CD1c-positive myeloid dendritic cell (primary cell): ENCODE measurements at regions not wholly inside any gene's neighbourhood (a gene's known extent, or its start where the extent isn't known, plus 50 kb on each side); places are given as distances from the start of the nearest gene placed in this dataset.
A peak's percentile ranks its signal among the peaks of the same experiment; 100 is the strongest.

Experiments used
- DNase-seq: peaks from one replicate; pipeline ENCODE4 v3.0.0-alpha.2; 2016; ENCODE audit errors: extremely low spot score

GRCh38 chr3:66673293-66673692 is 172.5 kb upstream of the LRIG1 start:
- no peak for DNase-seq

DNA sequence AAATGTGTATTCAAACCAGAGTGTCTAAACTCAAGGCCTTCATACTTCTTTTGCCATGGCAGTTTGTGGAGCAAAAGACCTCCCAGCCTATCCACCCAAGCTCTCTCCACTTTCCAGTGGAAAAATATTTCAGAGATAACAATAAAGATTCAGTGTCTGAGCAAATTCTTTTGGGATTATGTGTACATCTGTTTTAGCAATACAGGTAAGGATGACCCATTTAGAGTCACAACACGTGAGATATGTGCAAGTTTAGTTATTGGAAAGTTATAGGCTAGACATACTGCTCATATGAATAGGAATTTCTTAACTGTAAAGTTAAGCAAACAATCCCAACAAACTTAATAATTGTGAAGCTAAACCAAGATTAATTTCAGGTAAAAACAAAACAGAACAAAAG is 174.5 kb upstream of the LRIG1 start:
- DNase-seq, result no peak

GRCh38 chr3:66692042-66692765 is 191.4 kb upstream of the LRIG1 start:
- no peak for DNase-seq

GRCh38 chr3:66692766-66693150 is 191.9 kb upstream of the LRIG1 start:
- no peak for DNase-seq

GRCh38 chr3:66693461-66694031 is 192.7 kb upstream of the LRIG1 start:
- DNase-seq, result no peak

GRCh38 chr3:66702126-66702525 is 201.3 kb upstream of the LRIG1 start:
- no peak for DNase-seq

DNA sequence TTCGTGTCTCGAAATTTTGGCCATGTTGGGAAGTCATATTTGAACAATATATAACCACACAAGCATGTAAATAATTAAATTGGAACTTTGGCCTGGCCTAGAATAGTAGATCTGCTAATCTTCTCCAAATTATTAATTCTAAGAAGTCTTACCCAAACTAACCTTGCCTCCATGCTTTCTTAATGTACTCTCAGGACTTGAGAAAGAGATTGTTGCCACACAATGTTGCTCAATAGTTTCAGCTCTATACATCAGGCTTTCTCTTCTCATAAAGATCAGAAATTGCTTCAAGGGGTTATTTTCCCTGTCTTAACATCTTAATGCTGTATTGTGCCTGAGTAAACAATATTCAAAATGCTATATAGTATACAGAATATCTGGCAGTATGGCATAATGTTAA is 202.7 kb upstream of the LRIG1 start:
- peak; percentile 6 for DNase-seq

GRCh38 chr3:66705076-66705475 is 204.3 kb upstream of the LRIG1 start:
- DNase-seq, result no peak

DNA sequence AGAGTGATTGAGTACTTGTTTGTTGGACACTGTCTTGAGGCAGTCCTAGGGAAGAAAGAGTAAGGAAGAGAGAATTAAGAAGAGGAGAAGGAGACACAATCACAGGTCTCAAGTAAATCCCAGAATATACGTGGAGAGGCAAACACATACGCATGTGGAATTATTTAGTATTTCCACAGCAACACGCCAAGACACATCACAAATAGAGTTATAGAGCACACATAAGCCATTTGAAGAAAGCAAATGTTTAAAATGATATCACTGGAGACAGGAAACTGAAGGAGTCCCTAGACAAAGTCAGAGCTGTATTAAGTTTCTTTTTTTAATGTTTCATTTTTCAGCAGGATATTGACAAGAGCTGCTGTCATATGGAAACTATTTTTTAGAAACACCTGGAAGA is 206.1 kb upstream of the LRIG1 start:
- no peak for DNase-seq

GRCh38 chr3:66709532-66709931 is 208.7 kb upstream of the LRIG1 start:
- DNase-seq, result no peak

DNA sequence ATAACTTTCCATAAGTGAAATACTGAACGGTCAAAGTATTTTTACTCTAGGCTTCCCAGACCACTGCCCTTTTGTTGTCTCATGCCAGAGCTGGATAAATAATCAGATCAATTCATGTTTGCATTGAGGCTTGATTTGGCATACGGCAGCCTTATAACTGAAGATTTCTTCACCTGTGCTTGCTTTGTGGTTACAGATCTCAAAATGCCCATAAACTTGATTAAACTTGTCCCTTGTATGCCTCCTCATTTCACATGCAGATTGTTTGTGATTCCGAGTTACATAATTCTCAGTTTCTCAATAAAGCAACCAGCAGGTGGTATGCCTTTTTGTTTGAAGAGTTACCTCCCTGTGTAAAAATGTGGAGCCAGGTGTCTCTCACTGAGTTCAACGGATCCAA is 211.4 kb upstream of the LRIG1 start:
- DNase-seq, result no peak

DNA sequence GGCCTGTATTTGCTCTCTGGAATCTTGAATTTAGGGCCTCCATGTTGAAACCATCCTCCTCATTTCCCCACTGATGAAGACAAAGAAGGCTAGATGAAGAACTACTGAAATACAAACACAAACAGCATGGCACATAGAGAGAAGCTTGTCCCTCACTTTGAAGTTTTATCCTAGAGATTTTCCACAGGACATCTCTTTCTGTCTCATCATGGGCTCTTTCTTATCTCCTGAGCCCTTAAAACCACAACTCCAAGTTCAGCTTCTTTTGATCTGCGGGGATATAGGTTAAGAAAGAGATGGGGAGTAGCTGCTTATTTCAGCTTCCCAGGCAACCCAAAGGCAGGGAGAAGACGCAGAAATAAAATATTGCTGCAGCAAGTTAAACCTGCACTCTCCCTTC is 213.1 kb upstream of the LRIG1 start:
- DNase-seq, result no peak

DNA sequence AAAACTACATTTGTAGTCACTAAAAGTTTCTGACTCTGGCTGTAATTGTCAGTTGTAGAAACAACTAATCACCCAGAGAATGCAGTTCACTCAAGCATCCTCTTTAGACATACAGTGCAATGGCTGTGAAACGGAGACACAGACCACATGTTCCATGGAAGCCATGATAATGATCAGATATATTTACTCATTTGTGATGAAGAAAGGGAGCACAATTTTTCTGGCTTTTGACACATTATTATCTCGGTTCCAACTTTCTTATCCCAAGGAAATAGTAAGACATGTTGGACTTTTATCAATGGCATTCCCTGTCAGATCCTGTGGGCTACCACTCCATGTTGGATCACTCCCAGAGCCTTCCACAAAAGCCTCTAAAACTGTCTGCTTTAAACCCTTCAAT is 215.0 kb upstream of the LRIG1 start:
- DNase-seq, result no peak

DNA sequence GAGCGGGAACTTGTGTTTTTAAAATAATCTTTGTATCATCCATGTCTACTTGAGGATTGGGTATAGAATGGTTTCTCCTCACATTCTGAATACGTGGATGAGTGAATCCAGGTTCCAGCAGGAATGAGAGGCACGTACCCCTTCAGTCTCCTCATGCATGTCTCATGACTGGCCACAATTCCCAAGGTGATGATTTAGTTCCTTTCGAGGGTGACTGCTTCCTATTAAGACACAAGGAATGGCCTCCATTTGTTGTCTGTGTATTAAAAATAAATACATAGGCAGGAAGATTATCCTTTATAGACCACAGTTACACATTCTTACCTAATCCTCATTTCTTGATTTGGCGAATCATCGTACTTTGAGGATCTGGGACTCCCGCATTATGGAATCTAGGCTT is 217.0 kb upstream of the LRIG1 start:
- DNase-seq, result no peak

GRCh38 chr3:66719796-66720356 is 219.1 kb upstream of the LRIG1 start:
- no peak for DNase-seq

DNA sequence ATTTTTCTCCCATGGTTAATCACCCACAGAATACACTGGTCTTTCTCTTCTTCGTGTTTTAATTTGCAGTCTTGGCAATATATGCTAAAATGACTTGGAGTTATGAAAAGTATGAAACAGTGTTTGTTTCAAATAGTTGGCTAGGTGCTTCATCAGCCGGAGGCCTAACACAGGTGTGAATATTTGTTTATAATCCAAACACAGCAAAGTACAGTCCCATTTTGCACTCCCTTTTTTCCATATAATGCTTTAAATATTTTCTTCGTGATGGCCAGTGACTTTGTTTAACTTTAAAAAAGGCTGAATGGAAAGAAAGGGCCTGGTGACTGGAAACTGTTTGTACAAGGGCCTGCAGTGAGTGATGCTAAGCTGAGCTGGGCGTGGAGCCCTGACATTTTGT is 219.7 kb upstream of the LRIG1 start:
- DNase-seq, result no peak

DNA sequence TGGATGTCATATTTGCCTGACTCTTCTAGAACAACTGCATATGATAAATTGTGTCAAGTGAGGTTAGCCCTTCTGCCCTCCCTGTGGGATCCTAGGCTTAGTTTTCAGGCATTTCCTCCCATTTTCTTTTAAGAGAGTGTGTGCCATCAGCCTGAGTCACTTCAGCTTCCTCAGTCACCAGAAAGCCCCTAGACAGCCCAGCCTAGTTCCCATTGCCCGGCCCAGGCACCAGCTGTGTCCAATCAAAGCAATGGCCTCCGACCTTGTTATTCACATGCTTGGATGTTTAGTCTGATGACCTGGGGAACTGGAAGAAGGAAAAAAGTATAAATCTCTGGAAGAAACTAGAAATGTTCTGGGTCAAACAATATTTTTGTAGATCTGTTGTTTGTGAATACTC is 221.9 kb upstream of the LRIG1 start:
- peak; percentile 1 for DNase-seq

GRCh38 chr3:66723231-66723630 is 222.4 kb upstream of the LRIG1 start:
- DNase-seq, result no peak

- DNase-seq, result no peak
Observed at GRCh38 chr3:66729687-66730393, 229.0 kb upstream of the LRIG1 start.

- no peak for DNase-seq
Observed at GRCh38 chr3:66738625-66739365, 238.0 kb upstream of the LRIG1 start.

- no peak for DNase-seq
Observed at GRCh38 chr3:66740260-66740659, 239.4 kb upstream of the LRIG1 start.

DNA sequence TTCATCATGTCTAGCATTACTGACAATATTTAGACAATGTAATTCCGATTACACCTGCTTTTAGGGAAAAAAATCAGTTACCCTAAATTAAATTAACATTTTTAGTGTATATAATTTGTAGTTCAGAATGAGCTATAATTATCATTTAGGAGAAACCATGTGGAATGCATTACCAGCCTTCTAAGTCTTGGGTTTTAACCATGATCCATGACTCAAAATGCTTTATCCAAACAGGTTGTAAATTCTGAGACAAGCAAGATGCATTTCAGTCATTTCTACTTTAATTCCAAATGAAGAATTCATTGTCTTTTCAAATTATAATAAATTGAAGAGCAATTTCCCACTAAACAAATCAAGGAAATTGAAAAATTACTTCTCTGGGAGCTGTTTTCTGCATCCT is 243.7 kb upstream of the LRIG1 start:
- DNase-seq, result no peak
